PFSK-1 (cell line): ENCODE measurements at regions not wholly inside any gene's neighbourhood (a gene's known extent, or its start where the extent isn't known, plus 50 kb on each side); places are given as distances from the start of the nearest gene placed in this dataset.

Experiments used
- POLR2AphosphoS5 ChIP-seq: IDR thresholded peaks from 2 replicates; pipeline ENCODE4 v1.6.1; 2012; ENCODE audit warnings: low read depth, mild to moderate bottlenecking, control low read depth, low read length, moderate library complexity
- REST ChIP-seq, 2 experiments: IDR thresholded peaks; 2 replicates each; pipeline versions ENCODE4 v1.6.1 to v1.8.0; 2011 to 2012; ENCODE audit warnings: low read depth in 2 of 2, low read length in 2 of 2, control low read depth in 1 of 2, inconsistent platforms in 1 of 2, mild to moderate bottlenecking in 1 of 2, moderate library complexity in 1 of 2; ENCODE audit not compliant: insufficient read depth in 1 of 2
- SIN3A ChIP-seq: IDR thresholded peaks from 2 replicates; pipeline ENCODE4 v1.6.1; 2012; ENCODE audit warnings: mild to moderate bottlenecking, low read length, moderate library complexity, borderline replicate concordance; ENCODE audit not compliant: insufficient read depth
- TAF1 ChIP-seq: IDR thresholded peaks from 2 replicates; pipeline ENCODE4 v1.6.1; 2012; ENCODE audit warnings: low read length, control low read depth, borderline replicate concordance; ENCODE audit not compliant: insufficient read depth

- no peak for TF ChIP-seq TAF1
- TF ChIP-seq SIN3A = no peak
- TF ChIP-seq REST (IDR thresholded peaks at IDR 0.05; ENCODE audit: insufficient read depth in 1 of 2, low read depth in 2 of 2, low read length in 2 of 2) = no peak
- TF ChIP-seq POLR2AphosphoS5 = no peak
Measured at GRCh38 chr2:128498086-128498485, 179.4 kb upstream of the HS6ST1 start.
